ENCODE measurements at regions not wholly inside any gene's neighbourhood (a gene's known extent, or its start where the extent isn't known, plus 50 kb on each side); places are given as distances from the start of the nearest gene placed in this dataset.
"Not testable (repeated sequence)": the region's sequence is repeated elsewhere in the genome, so short reads cannot be mapped to it uniquely, and the experiment has no call there.

GRCh38 chr9:67461796-67462757, 396.7 kb upstream of the ANKRD20A1 start:
- not testable (repeated sequence) for TF ChIP-seq EZH2 (IDR thresholded peaks at IDR 0.05; ENCODE audit: borderline replicate concordance, low read depth, low read length, severe bottlenecking)
- TF ChIP-seq, protein P1, sequence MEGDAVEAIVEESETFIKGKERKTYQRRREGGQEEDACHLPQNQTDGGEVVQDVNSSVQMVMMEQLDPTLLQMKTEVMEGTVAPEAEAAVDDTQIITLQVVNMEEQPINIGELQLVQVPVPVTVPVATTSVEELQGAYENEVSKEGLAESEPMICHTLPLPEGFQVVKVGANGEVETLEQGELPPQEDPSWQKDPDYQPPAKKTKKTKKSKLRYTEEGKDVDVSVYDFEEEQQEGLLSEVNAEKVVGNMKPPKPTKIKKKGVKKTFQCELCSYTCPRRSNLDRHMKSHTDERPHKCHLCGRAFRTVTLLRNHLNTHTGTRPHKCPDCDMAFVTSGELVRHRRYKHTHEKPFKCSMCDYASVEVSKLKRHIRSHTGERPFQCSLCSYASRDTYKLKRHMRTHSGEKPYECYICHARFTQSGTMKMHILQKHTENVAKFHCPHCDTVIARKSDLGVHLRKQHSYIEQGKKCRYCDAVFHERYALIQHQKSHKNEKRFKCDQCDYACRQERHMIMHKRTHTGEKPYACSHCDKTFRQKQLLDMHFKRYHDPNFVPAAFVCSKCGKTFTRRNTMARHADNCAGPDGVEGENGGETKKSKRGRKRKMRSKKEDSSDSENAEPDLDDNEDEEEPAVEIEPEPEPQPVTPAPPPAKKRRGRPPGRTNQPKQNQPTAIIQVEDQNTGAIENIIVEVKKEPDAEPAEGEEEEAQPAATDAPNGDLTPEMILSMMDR (IDR thresholded peaks at IDR 0.05; ENCODE audit: borderline replicate concordance, extremely low read depth, low read length, poor library complexity, severe bottlenecking): not testable (repeated sequence)

Measured in DND-41 (cell line).